H1 (cell line): ENCODE measurements at regions not wholly inside any gene's neighbourhood (a gene's known extent, or its start where the extent isn't known, plus 50 kb on each side); places are given as distances from the start of the nearest gene placed in this dataset.

Experiments
- CTCF ChIP-seq, 3 experiments: IDR thresholded peaks; 1 replicate in 2 of 3; 2 replicates in 1 of 3; pipeline versions ENCODE4 v1.5.1 to v1.6.1; 2011; ENCODE audit warnings: low read length in 3 of 3, mild to moderate bottlenecking in 3 of 3, inconsistent platforms in 2 of 3, low read depth in 1 of 3, moderate library complexity in 1 of 3; ENCODE audit not compliant: insufficient read depth in 1 of 3; ENCODE audit errors: control extremely low read depth in 1 of 3
- EP300 ChIP-seq, 2 experiments: IDR thresholded peaks; 1 replicate in 1 of 2; 2 replicates in 1 of 2; pipeline ENCODE4 v1.6.1; 2011 to 2012; ENCODE audit warnings: low read depth in 2 of 2, low read length in 2 of 2, mild to moderate bottlenecking in 2 of 2, borderline replicate concordance in 1 of 2, inconsistent platforms in 1 of 2, moderate library complexity in 1 of 2
- MAX ChIP-seq: IDR thresholded peaks from 2 replicates; pipeline ENCODE4 v1.6.1; 2012; ENCODE audit warnings: inconsistent platforms
- NANOG ChIP-seq: IDR thresholded peaks from 2 replicates; pipeline ENCODE4 v1.6.1; 2011; ENCODE audit warnings: low read length, low read depth, mild to moderate bottlenecking, inconsistent platforms; ENCODE audit not compliant: insufficient read depth, poor library complexity, severe bottlenecking
- RAD21 ChIP-seq, 2 experiments: IDR thresholded peaks in 1 of 2; conservative IDR thresholded peaks in 1 of 2; 2 replicates each; pipeline ENCODE4 v1.6.1; 2011; ENCODE audit warnings: low read depth in 2 of 2, low read length in 2 of 2, improper control_type of control experiment in 1 of 2, inconsistent platforms in 1 of 2, mild to moderate bottlenecking in 1 of 2, moderate library complexity in 1 of 2
- SUZ12 ChIP-seq: fragments of 200-600 bp; sonication (generic); IDR thresholded peaks from 2 replicates; pipeline ENCODE4 v1.6.1; 2012; ENCODE audit warnings: mild to moderate bottlenecking, inconsistent platforms, low read length, moderate library complexity, mixed read lengths

- TF ChIP-seq EP300 (IDR thresholded peaks at IDR 0.05; ENCODE audit: borderline replicate concordance in 1 of 2, low read depth in 2 of 2, low read length in 2 of 2), result no peak
- no peak for TF ChIP-seq CTCF (IDR thresholded peaks at IDR 0.05; ENCODE audit: control extremely low read depth in 1 of 3, insufficient read depth in 1 of 3, low read depth in 1 of 3, low read length in 3 of 3)
- TF ChIP-seq NANOG, result no peak
- TF ChIP-seq MAX, result no peak
- no peak for TF ChIP-seq RAD21 (IDR thresholded peaks at IDR 0.05 in 1 of 2, conservative IDR thresholded peaks at IDR 0.05 in 1 of 2; ENCODE audit: low read depth in 2 of 2, low read length in 2 of 2)
- no peak for TF ChIP-seq SUZ12
Observed at GRCh38 chr6:17004269-17004668, 97.6 kb upstream of the STMND1 start.
